ENCODE measurements at regions not wholly inside any gene's neighbourhood (a gene's known extent, or its start where the extent isn't known, plus 50 kb on each side); places are given as distances from the start of the nearest gene placed in this dataset.

DNA sequence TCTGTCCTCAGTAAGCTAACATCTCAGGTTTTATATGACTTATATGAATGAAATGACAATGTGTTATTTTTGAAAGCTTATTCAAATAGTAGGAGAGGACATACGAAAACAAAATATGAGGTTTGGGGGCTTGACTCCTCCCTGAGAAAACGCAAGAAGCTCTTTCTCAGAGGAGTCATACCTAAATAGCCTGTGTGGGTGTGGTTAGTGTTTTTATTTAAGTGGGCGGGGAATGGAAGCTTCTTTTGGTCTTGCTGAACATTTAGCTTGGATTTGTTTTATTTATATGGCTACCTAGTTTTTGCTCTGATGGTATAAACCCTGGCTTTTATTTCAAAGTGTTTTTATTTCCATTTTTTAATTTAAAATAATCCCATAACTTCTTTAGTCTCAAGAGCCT is 72.1 kb upstream of the DSG1 start:
- ATAC-seq (peak; percentile 56), FAIRE-seq (no peak), DNase-seq (ENCODE audit: extremely low read depth in 1 of 4, low spot score in 3 of 4) (peak in 1 of 4 experiments; percentile 58)
- peak overlapping the region; percentile 4; the same call in 1 of the 3 replicates for H3K27ac ChIP-seq (ENCODE audit: extremely low read depth, low read depth, low read length)
- peak overlapping the region; percentile 53; the same call in 1 of the 2 replicates for H2AFZ ChIP-seq (ENCODE audit: low read depth, low read length)
- TF ChIP-seq ZBED1 (IDR thresholded peaks at IDR 0.05): no peak
- TF ChIP-seq JUNB (CRISPR knock-in tag; conservative IDR thresholded peaks at IDR 0.05): no peak
- no peak for TF ChIP-seq FOS (IDR thresholded peaks at IDR 0.05; ENCODE audit: extremely low read depth, insufficient read length)
- no peak for TF ChIP-seq CREB1 (IDR thresholded peaks at IDR 0.05)
- no peak for TF ChIP-seq CREB1 (CRISPR knock-in tag; IDR thresholded peaks at IDR 0.05)
- H4K20me1 ChIP-seq (replicated peaks; ENCODE audit: control insufficient read depth, insufficient read depth, low read length): no peaks in the 10 kb centered on the region
- no peaks in the 10 kb centered on the region for H3K36me3 ChIP-seq (ENCODE audit: control insufficient read depth, insufficient read depth, low read length)
- no peaks in the 10 kb centered on the region for H3K9me1 ChIP-seq (ENCODE audit: control insufficient read depth, insufficient read depth, low read length)
- BruUV-seq (replicated peaks): no TSS peak
- no peaks in the 10 kb centered on the region for H3K79me2 ChIP-seq (ENCODE audit: control insufficient read depth, insufficient read depth, low read length)
- H3K4me3 ChIP-seq: no peak overlapping the region
- WGBS (ENCODE audit: insufficient coverage, low coverage, missing lambda C conversion rate): 1% methylated on average over 3 of the region's 3 CpGs
- H3K4me2 ChIP-seq (ENCODE audit: insufficient read depth, low read length): no peak overlapping the region
- no peaks in the 10 kb centered on the region for H3K27me3 ChIP-seq (ENCODE audit: control insufficient read depth in 2 of 2, insufficient read depth in 2 of 2, low read length in 2 of 2)
- intact Hi-C loops (cut with micrococcal nuclease): no loop called here
- no peaks in the 10 kb centered on the region; a peak in 1 of 5 replicates for H3K4me1 ChIP-seq (replicated peaks in 1 of 2; ENCODE audit: control insufficient read depth in 2 of 2, insufficient read depth in 2 of 2, low read length in 2 of 2)
- CTCF ChIA-PET (ENCODE audit: low intra/inter-chr PET ratio): no interaction called here
- no peak overlapping the region for H3K9ac ChIP-seq (ENCODE audit: insufficient read depth in 1 of 2, low read depth in 2 of 2, low read length in 2 of 2)
- in situ Hi-C loops (cut with MboI): no loop called here
- H3K9me3 ChIP-seq (replicated peaks; ENCODE audit: control insufficient read depth, insufficient read depth, low read depth, low read length): no peaks in the 10 kb centered on the region
- POLR2A ChIA-PET: interaction anchor here (1.3 kb wide), 1 partner anchor 351 kb away, joined by 4 read pairs; no protein-coding TSS in a partner anchor

DNA sequence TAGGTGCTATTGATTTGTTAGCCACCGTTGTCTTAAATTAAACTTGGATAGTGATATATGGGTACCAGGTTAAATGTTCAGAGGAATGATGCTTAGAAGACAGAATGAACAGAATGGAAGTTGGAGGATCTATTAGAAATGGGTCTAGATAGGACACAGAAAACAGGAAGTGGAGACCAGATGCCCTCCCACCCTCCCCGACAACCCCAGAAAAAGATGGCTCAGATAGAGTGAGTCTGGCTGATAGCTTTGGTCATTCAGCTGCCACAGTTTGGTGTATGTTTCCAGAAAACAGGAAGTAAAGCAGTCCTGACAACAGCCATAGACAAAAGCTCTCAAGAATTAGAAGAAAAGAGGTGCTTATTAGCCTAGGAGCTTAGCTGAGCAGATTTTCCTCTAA is 71.5 kb upstream of the DSG1 start:
- CTCF ChIA-PET (ENCODE audit: low intra/inter-chr PET ratio): no interaction called here
- Histone ChIP-seq H3K9me1 (ENCODE audit: control insufficient read depth, insufficient read depth, low read length) (no peaks in the 10 kb centered on the region), H3K4me2 (ENCODE audit: insufficient read depth, low read length) (no peak overlapping the region), H3K4me1 (replicated peaks in 1 of 2; ENCODE audit: control insufficient read depth in 2 of 2, insufficient read depth in 2 of 2, low read length in 2 of 2) (no peaks in the 10 kb centered on the region; a peak in 1 of 5 replicates), H3K4me3 (no peak overlapping the region), H4K20me1 (replicated peaks; ENCODE audit: control insufficient read depth, insufficient read depth, low read length) (no peaks in the 10 kb centered on the region), H3K36me3 (ENCODE audit: control insufficient read depth, insufficient read depth, low read length) (no peaks in the 10 kb centered on the region), H3K79me2 (ENCODE audit: control insufficient read depth, insufficient read depth, low read length) (no peaks in the 10 kb centered on the region), H3K27ac (ENCODE audit: extremely low read depth, low read depth, low read length) (peak overlapping the region; percentile 35; the same call in 1 of the 3 replicates), H3K27me3 (ENCODE audit: control insufficient read depth in 2 of 2, insufficient read depth in 2 of 2, low read length in 2 of 2) (no peaks in the 10 kb centered on the region), H3K9ac (ENCODE audit: insufficient read depth in 1 of 2, low read depth in 2 of 2, low read length in 2 of 2) (no peak overlapping the region), H3K9me3 (replicated peaks; ENCODE audit: control insufficient read depth, insufficient read depth, low read depth, low read length) (no peaks in the 10 kb centered on the region), H2AFZ (ENCODE audit: low read depth, low read length) (peak overlapping the region; percentile 71)
- intact Hi-C loops (cut with micrococcal nuclease) (no loop called here), in situ Hi-C loops (cut with MboI) (no loop called here)
- ATAC-seq (no peak; the same call in 2 of the 3 replicates), DNase-seq (ENCODE audit: extremely low read depth in 1 of 4, low spot score in 3 of 4) (peak in 1 of 4 experiments; percentile 44), FAIRE-seq (no peak)
- BruUV-seq (replicated peaks): no TSS peak
- POLR2A ChIA-PET: no interaction called here
- 0% methylated on average over 2 of the region's 2 CpGs for WGBS (ENCODE audit: insufficient coverage, low coverage, missing lambda C conversion rate)
- no peak for TF ChIP-seq MTF1 (CRISPR knock-in tag; IDR thresholded peaks at IDR 0.05; ENCODE audit: borderline replicate concordance)
- TF ChIP-seq BRCA1 (IDR thresholded peaks at IDR 0.05): no peak
- TF ChIP-seq BRCA1 (CRISPR knock-in tag; IDR thresholded peaks at IDR 0.05): no peak
- peak; percentile 77; the same call in 1 of the 2 replicates for TF ChIP-seq SPI1 (IDR thresholded peaks at IDR 0.05; ENCODE audit: borderline replicate concordance, low read depth, low read length)
- peak; percentile 55 for TF ChIP-seq ELF1 (tag; IDR thresholded peaks at IDR 0.05)
- TF ChIP-seq, protein P1, sequence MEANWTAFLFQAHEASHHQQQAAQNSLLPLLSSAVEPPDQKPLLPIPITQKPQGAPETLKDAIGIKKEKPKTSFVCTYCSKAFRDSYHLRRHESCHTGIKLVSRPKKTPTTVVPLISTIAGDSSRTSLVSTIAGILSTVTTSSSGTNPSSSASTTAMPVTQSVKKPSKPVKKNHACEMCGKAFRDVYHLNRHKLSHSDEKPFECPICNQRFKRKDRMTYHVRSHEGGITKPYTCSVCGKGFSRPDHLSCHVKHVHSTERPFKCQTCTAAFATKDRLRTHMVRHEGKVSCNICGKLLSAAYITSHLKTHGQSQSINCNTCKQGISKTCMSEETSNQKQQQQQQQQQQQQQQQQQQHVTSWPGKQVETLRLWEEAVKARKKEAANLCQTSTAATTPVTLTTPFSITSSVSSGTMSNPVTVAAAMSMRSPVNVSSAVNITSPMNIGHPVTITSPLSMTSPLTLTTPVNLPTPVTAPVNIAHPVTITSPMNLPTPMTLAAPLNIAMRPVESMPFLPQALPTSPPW (CRISPR knock-in tag; IDR thresholded peaks at IDR 0.05): peak; percentile 46; the same call in 1 of the 2 replicates

Measured in K562 (cell line).